IMR-90 (cell line): ENCODE measurements at regions not wholly inside any gene's neighbourhood (a gene's known extent, or its start where the extent isn't known, plus 50 kb on each side); places are given as distances from the start of the nearest gene placed in this dataset.

Source experiments
- ATAC-seq: fragments of 200-7000 bp; cut with Tn5 transposase; 2 replicates; pipeline ENCODE4 v1.9.1; 2020; ENCODE audit warnings: low read depth, mild to moderate bottlenecking, moderate library complexity
- BruUV-seq: library from RNA; stranded (reverse); fragments of 400-500 nt; replicated peaks from 2 replicates; lab custom pipeline; 2021; lab: Mats Ljungman, UMichigan
- CTCF ChIA-PET: fragments of 300-600 bp; formaldehyde crosslinking; extraction: SDS; loops from one replicate; lab custom pipeline; 2021; ENCODE audit warnings: antibody characterized with exemption; lab: Yijun Ruan, JAX
- POLR2A ChIA-PET: fragments of 300-600 bp; sonication (Branson Sonifier 250); formaldehyde crosslinking; loops from one replicate; lab custom pipeline; 2022; ENCODE audit warnings: antibody characterized with exemption; ENCODE audit not compliant: unreplicated experiment; lab: Charles Lee
- DNase-seq: peaks from one replicate; pipeline ENCODE4 v3.0.0; 2013
- H2AFZ ChIP-seq: replicated peaks from 2 replicates; pipeline ENCODE3; 2013; ENCODE audit warnings: low read length, mild to moderate bottlenecking; ENCODE audit not compliant: poor library complexity
- H2AK5ac ChIP-seq: 2 replicates; pipeline ENCODE4 v1.6.1; 2013; ENCODE audit warnings: low read depth, low read length, inconsistent platforms
- H2AK9ac ChIP-seq: replicated peaks from 2 replicates; pipeline ENCODE3; 2013; ENCODE audit warnings: mild to moderate bottlenecking, low read depth, low read length, moderate library complexity; ENCODE audit not compliant: poor library complexity
- H2BK120ac ChIP-seq: 2 replicates; pipeline ENCODE4 v1.6.1; 2013; ENCODE audit warnings: low read depth, low read length, inconsistent platforms
- H2BK15ac ChIP-seq: 3 replicates; pipeline ENCODE4 v1.6.1; 2013; ENCODE audit warnings: low read depth, low read length, inconsistent platforms
- H2BK20ac ChIP-seq: 2 replicates; pipeline ENCODE4 v1.6.1; 2013; ENCODE audit warnings: low read depth, mild to moderate bottlenecking, inconsistent platforms, low read length, moderate library complexity
- H2BK5ac ChIP-seq: 2 replicates; pipeline ENCODE4 v1.6.1; 2013; ENCODE audit warnings: mild to moderate bottlenecking, low read depth, low read length, inconsistent platforms; ENCODE audit not compliant: poor library complexity, severe bottlenecking
- H3K14ac ChIP-seq: replicated peaks from 2 replicates; pipeline ENCODE4 v1.6.1; 2013; ENCODE audit warnings: low read depth, low read length, inconsistent platforms
- H3K18ac ChIP-seq: 2 replicates; pipeline ENCODE4 v1.6.1; 2013; ENCODE audit warnings: low read depth, low read length, control low read depth
- H3K23ac ChIP-seq: 2 replicates; pipeline ENCODE4 v1.6.1; 2013; ENCODE audit warnings: low read depth, low read length, inconsistent platforms
- H3K27ac ChIP-seq: 2 replicates; pipeline ENCODE4 v1.5.1; 2013; ENCODE audit warnings: mild to moderate bottlenecking, control low read depth, low read length; ENCODE audit not compliant: insufficient read depth
- H3K27me3 ChIP-seq: 2 replicates; pipeline ENCODE4 v1.6.1; 2013; ENCODE audit warnings: low read length; ENCODE audit not compliant: control insufficient read depth, insufficient read depth
- H3K36me3 ChIP-seq: 2 replicates; pipeline ENCODE4 v1.6.1; 2013; ENCODE audit warnings: low read length, mixed read lengths; ENCODE audit not compliant: control insufficient read depth, insufficient read depth
- H3K4ac ChIP-seq: 2 replicates; pipeline ENCODE4 v1.6.1; 2013; ENCODE audit warnings: low read depth, low read length, inconsistent platforms
- H3K4me1 ChIP-seq: 2 replicates; pipeline ENCODE4 v1.6.1; 2013; ENCODE audit warnings: low read length, mixed read lengths; ENCODE audit not compliant: control insufficient read depth, insufficient read depth
- H3K4me2 ChIP-seq: 2 replicates; pipeline ENCODE4 v1.6.1; 2013; ENCODE audit warnings: low read depth, mild to moderate bottlenecking, control low read depth, low read length, moderate library complexity
- H3K4me3 ChIP-seq: 2 replicates; pipeline ENCODE4 v1.5.1; 2013; ENCODE audit warnings: low read depth, mild to moderate bottlenecking, control low read depth, low read length, moderate library complexity; ENCODE audit not compliant: insufficient read depth
- H3K56ac ChIP-seq: 2 replicates; pipeline ENCODE4 v1.6.1; 2013; ENCODE audit warnings: low read length, inconsistent platforms; ENCODE audit not compliant: insufficient read depth; ENCODE audit errors: extremely low read depth
- H3K79me1 ChIP-seq, 2 experiments: 2 replicates each; pipeline ENCODE4 v1.6.1; 2013; ENCODE audit warnings: low read length in 2 of 2, inconsistent platforms in 1 of 2, low read depth in 1 of 2
- H3K9ac ChIP-seq: 2 replicates; pipeline ENCODE4 v1.6.1; 2013; ENCODE audit warnings: low read depth, low read length, control low read depth
- H3K9me1 ChIP-seq: 2 replicates; pipeline ENCODE4 v1.6.1; 2013; ENCODE audit warnings: low read length, inconsistent platforms; ENCODE audit not compliant: insufficient read depth
- H3K9me3 ChIP-seq: 2 replicates; pipeline ENCODE4 v1.6.1; 2013; ENCODE audit warnings: low read length; ENCODE audit not compliant: control insufficient read depth, insufficient read depth
- H4K20me1 ChIP-seq: 2 replicates; pipeline ENCODE4 v1.6.1; 2013; ENCODE audit warnings: low read length, inconsistent platforms; ENCODE audit not compliant: insufficient read depth
- H4K5ac ChIP-seq: 2 replicates; pipeline ENCODE4 v1.6.1; 2013; ENCODE audit warnings: mild to moderate bottlenecking, low read depth, low read length, control low read depth
- H4K8ac ChIP-seq, 2 experiments: 2 replicates each; pipeline ENCODE4 v1.6.1; 2013; ENCODE audit warnings: low read depth in 2 of 2, low read length in 2 of 2, control low read depth in 1 of 2, inconsistent platforms in 1 of 2
- H4K91ac ChIP-seq: 2 replicates; pipeline ENCODE4 v1.6.1; 2013; ENCODE audit warnings: low read depth, low read length, inconsistent platforms; ENCODE audit not compliant: insufficient read depth
- BHLHE40 ChIP-seq: fragments of 150-350 bp; IDR thresholded peaks from 2 replicates; pipeline ENCODE4 v1.6.1; 2016; ENCODE audit warnings: mild to moderate bottlenecking, low read depth, low read length
- CEBPB ChIP-seq: IDR thresholded peaks from 2 replicates; pipeline ENCODE4 v1.6.1; 2012; ENCODE audit warnings: low read depth, low read length, improper control_type of control experiment
- CHD1 ChIP-seq: IDR thresholded peaks from 2 replicates; pipeline ENCODE4 v1.6.1; 2012; ENCODE audit warnings: low read depth, low read length, improper control_type of control experiment
- CTCF ChIP-seq: conservative IDR thresholded peaks from 2 replicates; pipeline ENCODE4 v1.5.1; 2012; ENCODE audit warnings: mild to moderate bottlenecking, low read depth, low read length, improper control_type of control experiment
- FOS ChIP-seq: fragments of 150-350 bp; IDR thresholded peaks from 2 replicates; pipeline ENCODE4 v1.6.1; 2016; ENCODE audit warnings: low read depth, low read length
- MAFK ChIP-seq: IDR thresholded peaks from 2 replicates; pipeline ENCODE4 v1.6.1; 2012; ENCODE audit warnings: low read depth, low read length, improper control_type of control experiment
- MAZ ChIP-seq: IDR thresholded peaks from 2 replicates; pipeline ENCODE4 v1.6.1; 2012; ENCODE audit warnings: low read depth, mild to moderate bottlenecking, low read length, improper control_type of control experiment, moderate library complexity, borderline replicate concordance
- MXI1 ChIP-seq: IDR thresholded peaks from 2 replicates; pipeline ENCODE4 v1.6.1; 2012; ENCODE audit warnings: low read depth, mild to moderate bottlenecking, low read length, moderate library complexity, borderline replicate concordance
- NFE2L2 ChIP-seq: fragments of 150-350 bp; IDR thresholded peaks from 2 replicates; pipeline ENCODE4 v1.6.1; 2016; ENCODE audit warnings: low read depth, mild to moderate bottlenecking, low read length
- POLR2A ChIP-seq: IDR thresholded peaks from 2 replicates; pipeline ENCODE4 v1.6.1; 2012; ENCODE audit warnings: mild to moderate bottlenecking, low read depth, low read length
- RAD21 ChIP-seq: IDR thresholded peaks from 2 replicates; pipeline ENCODE4 v1.6.1; 2012; ENCODE audit warnings: low read length, improper control_type of control experiment
- RCOR1 ChIP-seq: IDR thresholded peaks from 2 replicates; pipeline ENCODE4 v1.6.1; 2012; ENCODE audit warnings: mild to moderate bottlenecking, low read length, improper control_type of control experiment; ENCODE audit not compliant: insufficient replicate concordance
- RFX5 ChIP-seq: IDR thresholded peaks from 2 replicates; pipeline ENCODE4 v1.8.0; 2012; ENCODE audit warnings: low read depth, mild to moderate bottlenecking, low read length, moderate library complexity
- SMC3 ChIP-seq: fragments of 150-350 bp; IDR thresholded peaks from 2 replicates; pipeline ENCODE4 v1.6.1; 2016; ENCODE audit warnings: low read depth, mild to moderate bottlenecking, antibody characterized with exemption, low read length, moderate library complexity
- USF2 ChIP-seq: fragments of 150-350 bp; IDR thresholded peaks from 2 replicates; pipeline ENCODE4 v1.6.1; 2017; ENCODE audit warnings: mild to moderate bottlenecking, antibody characterized with exemption, low read length, low read depth
- WGBS, 2 experiments: methylation state at CpG; one replicate each; pipeline versions ENCODE4 v1.1.5 to v1.1.7; 2013; ENCODE audit warnings: missing lambda C conversion rate in 2 of 2; ENCODE audit not compliant: insufficient read length in 1 of 2; ENCODE audit errors: extremely low coverage in 2 of 2; 5-methylcytosine and 5-hydroxymethylcytosine counted together
- dilution Hi-C: fragments of 300-500 bp; cut with HindIII; formaldehyde crosslinking; loops from one replicate; pipeline ENCODE4 v1.14.3; 2018; ENCODE audit warnings: low sequenced_read_pairs; ENCODE audit not compliant: unreplicated experiment
- in situ Hi-C: fragments of 300-500 bp; cut with MboI; formaldehyde crosslinking; loops from 3 replicates; pipeline ENCODE4 v1.14.3; 2019; ENCODE audit warnings: low sequenced_read_pairs, inconsistent platforms, mixed read lengths
- intact Hi-C: fragments of 100-400 bp; cut with micrococcal nuclease; formaldehyde crosslinking; loops from 2 replicates; pipeline ENCODE4 v1.10.0; 2022
- TF ChIP-seq, protein P1 (sequence below): fragments of 150-350 bp; IDR thresholded peaks from 2 replicates; pipeline ENCODE4 v1.6.1; 2016; ENCODE audit warnings: low read depth, mild to moderate bottlenecking, low read length, moderate library complexity, borderline replicate concordance

- whole genome bisulfite sequencing, 2 experiments: no CpG with 5 or more reads among the region's 3 CpGs
- no TSS peak for BruUV-seq
- intact Hi-C loops: no loop called here
Measured at GRCh38 chr9:103928442-103928841, 165.7 kb upstream of the SMC2 start.

More at GRCh38 chr9:103928442-103928841, 165.7 kb upstream of the SMC2 start:
- H4K91ac ChIP-seq: no peak overlapping the region
- H3K4me3 ChIP-seq: no peak overlapping the region
- no peak overlapping the region for H4K8ac ChIP-seq
- no peak overlapping the region for H2BK15ac ChIP-seq
- H3K27ac ChIP-seq: no peak overlapping the region
- no peak overlapping the region for H3K4me2 ChIP-seq
- no peak overlapping the region for H2BK120ac ChIP-seq
- H2AK5ac ChIP-seq: no peak overlapping the region
- no peaks in the 10 kb centered on the region for H3K9me3 ChIP-seq
- CTCF ChIA-PET: no interaction called here
- no peaks in the 10 kb centered on the region for H3K4me1 ChIP-seq
- H3K9ac ChIP-seq: no peak overlapping the region
- no peaks in the 10 kb centered on the region for H3K79me1 ChIP-seq
- no peak overlapping the region for H3K23ac ChIP-seq
- H3K14ac ChIP-seq: no peak overlapping the region
- no peaks in the 10 kb centered on the region for H3K36me3 ChIP-seq
- in situ Hi-C loops (no loop called here), dilution Hi-C loops (no loop called here)
- POLR2A ChIA-PET: no interaction called here
- ATAC-seq (no peak), DNase-seq (no peak)
- H2AK9ac ChIP-seq: no peak overlapping the region
- H3K18ac ChIP-seq: no peak overlapping the region
- no peaks in the 10 kb centered on the region for H4K20me1 ChIP-seq
- H3K27me3 ChIP-seq: no peaks in the 10 kb centered on the region
- H3K9me1 ChIP-seq: no peaks in the 10 kb centered on the region
- no peak overlapping the region for H2BK5ac ChIP-seq
- no peak overlapping the region for H3K56ac ChIP-seq
- no peak overlapping the region for H4K5ac ChIP-seq
- H2AFZ ChIP-seq: no peak overlapping the region
- H3K4ac ChIP-seq: no peak overlapping the region
- no peak overlapping the region for H2BK20ac ChIP-seq
- TF ChIP-seq RCOR1: no peak
- TF ChIP-seq FOS: no peak
- no peak for TF ChIP-seq MAZ
- TF ChIP-seq, protein P1, sequence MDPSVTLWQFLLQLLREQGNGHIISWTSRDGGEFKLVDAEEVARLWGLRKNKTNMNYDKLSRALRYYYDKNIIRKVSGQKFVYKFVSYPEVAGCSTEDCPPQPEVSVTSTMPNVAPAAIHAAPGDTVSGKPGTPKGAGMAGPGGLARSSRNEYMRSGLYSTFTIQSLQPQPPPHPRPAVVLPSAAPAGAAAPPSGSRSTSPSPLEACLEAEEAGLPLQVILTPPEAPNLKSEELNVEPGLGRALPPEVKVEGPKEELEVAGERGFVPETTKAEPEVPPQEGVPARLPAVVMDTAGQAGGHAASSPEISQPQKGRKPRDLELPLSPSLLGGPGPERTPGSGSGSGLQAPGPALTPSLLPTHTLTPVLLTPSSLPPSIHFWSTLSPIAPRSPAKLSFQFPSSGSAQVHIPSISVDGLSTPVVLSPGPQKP: no peak
- TF ChIP-seq RAD21: no peak
- TF ChIP-seq MXI1: no peak
- no peak for TF ChIP-seq MAFK
- no peak for TF ChIP-seq SMC3
- TF ChIP-seq NFE2L2: no peak
- TF ChIP-seq BHLHE40: no peak
- TF ChIP-seq RFX5: no peak
- TF ChIP-seq CEBPB: no peak
- TF ChIP-seq POLR2A: no peak
- TF ChIP-seq CHD1: no peak
- TF ChIP-seq USF2: no peak
- no peak for TF ChIP-seq CTCF
